Stimulated activated CD4-positive, alpha-beta T cell treated with anti-CD3 and anti-CD28 coated beads, Interleukin-4, amount 100 ng/mL, for 24 hours (primary cell): ENCODE measurements at regions not wholly inside any gene's neighbourhood (a gene's known extent, or its start where the extent isn't known, plus 50 kb on each side); places are given as distances from the start of the nearest gene placed in this dataset.

Experiments
- DNase-seq: peaks from one replicate; pipeline ENCODE4 v3.0.0-alpha.2; 2020

DNA sequence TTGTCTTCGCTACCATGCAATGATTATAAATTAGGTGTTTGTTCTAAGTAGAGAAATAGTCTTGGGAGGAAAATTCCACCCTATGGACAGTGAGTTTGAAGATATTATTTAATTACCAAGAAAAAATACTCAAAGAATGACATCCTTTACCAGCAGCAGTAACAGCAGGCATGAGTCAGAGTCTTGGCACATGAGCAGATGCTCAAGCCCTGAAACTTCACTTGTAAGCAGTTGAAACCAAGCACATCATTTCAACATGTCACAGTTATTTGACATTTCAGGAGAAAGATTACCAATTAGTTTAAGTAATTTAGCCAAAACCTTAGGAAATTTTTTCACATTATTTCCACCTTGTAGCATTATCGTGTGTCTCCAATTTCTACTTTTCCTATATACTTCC, 99.2 kb downstream of the C12orf50 start:
- no peak for DNase-seq

DNA sequence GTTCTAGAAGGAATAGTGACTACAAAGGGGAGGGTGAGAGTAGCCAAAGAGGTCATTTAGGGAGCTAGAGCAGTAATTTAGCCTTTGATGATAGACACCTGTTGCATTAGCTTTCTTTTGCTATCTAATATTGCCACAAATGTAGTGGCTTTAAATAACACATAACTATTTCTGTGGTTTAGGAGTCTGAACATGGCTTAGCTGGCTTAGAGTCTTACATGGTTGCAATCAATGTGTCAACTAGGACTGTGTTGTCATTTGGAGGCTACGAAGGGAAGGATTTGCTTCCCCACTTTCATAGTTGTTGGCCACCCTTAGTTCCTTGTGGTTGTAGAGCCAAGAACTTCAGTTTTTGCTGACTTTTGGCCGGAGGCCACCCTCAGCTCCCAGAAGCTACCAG, 99.9 kb downstream of the C12orf50 start:
- no peak for DNase-seq

GRCh38 chr12:87928031-87928430, 101.2 kb downstream of the C12orf50 start:
- DNase-seq: no peak

DNA sequence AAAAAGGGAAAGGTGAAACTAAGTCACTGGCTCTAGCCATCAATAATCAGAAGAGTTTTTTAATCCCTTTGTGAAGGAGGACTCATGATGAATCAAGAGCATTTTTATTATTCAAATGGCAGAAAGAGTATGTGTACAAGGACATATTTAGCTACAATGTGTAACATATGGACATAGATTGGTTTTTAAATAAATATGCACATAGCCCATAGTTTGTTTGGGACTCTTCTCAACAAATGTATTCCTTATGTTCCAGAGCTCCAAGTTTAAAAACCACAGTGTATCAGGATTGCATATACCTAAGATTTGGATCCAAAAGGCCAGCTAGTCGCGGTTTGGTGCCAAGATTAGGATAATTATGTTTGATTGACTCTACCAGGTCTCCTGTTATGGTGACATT, 104.2 kb downstream of the C12orf50 start:
- no peak for DNase-seq

DNA sequence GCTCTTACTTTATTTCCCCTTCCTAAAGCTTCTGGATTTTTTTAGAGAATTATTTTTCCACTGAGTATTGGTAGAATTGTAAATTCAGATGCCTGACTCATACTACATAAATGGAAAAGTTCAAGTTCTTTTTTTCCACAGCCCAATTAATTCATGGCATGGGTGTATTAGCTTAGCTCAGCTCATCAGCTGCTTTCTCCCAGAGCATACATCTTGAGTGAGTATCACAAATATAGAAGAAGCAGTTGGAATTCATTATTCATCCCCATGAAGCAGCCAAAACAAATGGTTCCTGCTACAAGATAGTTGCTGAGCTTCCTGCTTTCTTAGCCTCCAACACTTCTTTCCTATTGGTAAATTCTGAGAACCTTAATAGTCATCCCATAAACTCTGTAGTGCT, 105.1 kb downstream of the C12orf50 start:
- no peak for DNase-seq

GRCh38 chr12:87923361-87923760, 105.8 kb downstream of the C12orf50 start:
- DNase-seq: no peak

DNA sequence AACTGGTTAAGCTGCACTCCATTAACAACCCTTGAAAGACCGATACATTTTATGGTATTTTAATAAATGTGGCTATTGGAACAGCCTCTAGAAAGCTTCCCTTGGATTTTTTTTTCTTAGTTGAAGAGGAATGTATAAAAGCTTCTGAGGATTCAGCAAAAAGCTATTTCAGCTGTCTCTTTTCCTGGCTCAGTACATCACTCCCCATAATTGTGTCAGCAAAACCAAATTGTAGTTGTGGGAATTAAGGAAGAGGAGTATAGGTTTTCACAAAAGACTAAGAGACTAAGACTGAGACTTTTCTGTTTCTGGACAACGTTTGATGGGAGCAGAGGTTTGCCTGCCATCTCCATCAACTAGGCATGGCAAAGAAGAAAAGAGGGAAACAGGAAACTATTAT, 106.5 kb downstream of the C12orf50 start:
- no peak for DNase-seq

DNA sequence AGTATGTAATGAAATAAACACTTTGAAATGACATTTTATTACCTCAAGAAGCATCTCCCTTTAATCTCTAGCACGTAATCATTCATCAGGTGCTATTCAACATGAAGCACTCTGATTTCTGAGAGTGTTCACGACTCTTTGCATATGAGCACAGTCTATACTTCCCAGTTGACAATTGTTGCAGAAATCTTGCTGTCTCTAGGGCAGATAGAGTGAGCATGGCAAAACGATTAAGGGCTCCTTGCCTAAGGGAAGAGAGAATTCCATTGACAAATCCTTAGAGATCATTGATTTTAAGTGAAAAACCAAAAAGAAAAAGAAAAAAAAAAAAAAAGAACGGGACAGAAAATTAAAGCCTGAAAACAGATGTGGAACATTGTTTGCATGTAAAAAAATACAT, 107.6 kb downstream of the C12orf50 start:
- DNase-seq: no peak

DNA sequence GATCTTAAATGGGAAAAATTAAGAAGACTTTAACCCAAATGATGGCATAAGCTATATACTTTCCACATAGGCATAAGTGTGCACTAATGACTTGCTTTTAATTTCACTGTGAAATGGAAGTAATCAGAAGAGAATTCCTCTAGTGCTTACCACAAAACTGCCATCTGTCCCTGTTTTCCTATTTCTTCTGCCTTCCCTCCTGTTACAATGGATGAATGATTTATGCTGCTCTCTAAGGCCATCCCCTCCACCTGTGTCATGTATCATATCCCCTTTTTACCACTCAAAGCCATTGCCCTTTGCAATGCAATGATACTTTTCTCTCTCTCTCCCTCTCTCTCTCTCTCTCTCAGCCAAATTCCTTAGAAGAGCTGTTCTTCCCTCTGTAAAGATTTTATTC, 109.1 kb downstream of the C12orf50 start:
- DNase-seq: no peak

DNA sequence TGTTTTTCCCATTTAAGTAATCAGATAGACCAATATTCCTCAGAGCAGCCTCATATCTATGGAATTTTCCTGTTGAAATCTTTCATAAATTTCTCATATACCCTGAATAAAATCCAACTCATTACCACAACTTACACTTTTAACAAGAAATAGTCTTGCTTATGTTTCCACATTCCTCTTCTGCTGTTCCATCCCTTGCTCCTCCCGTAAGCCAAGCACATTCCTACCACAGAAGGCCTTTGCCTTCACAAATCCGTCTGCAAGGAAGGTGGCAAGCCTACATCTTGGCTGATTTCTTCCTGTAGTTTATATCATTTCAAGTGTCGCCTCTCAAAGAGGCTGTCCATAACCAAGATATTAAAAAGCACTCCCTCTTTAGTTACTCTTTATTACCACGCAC, 127.7 kb downstream of the C12orf50 start:
- DNase-seq: no peak

GRCh38 chr12:87897662-87898061, 131.5 kb downstream of the C12orf50 start:
- DNase-seq: no peak

DNA sequence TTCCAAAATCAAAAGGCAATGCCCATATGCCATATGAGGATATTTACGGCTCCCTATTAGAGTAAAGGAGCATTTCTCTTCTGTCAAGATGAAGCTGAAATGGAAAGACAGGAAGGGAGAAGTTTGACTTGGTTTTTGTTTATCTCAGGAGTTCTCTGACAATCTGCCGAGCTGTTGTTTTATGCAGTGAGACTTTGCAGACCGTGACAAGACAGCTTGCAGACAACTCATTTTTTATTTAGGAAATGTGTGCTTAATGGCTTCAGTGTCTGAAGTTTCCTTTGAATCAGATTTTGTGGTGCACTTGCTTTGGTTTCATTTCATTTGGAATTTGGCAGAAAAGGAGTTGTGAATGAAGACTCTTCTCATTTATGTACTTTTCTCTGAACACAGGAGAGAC, 145.4 kb downstream of the C12orf50 start:
- no peak for DNase-seq

- no peak for DNase-seq
Measured at GRCh38 chr12:87879141-87879540, 150.1 kb downstream of the C12orf50 start.

DNA sequence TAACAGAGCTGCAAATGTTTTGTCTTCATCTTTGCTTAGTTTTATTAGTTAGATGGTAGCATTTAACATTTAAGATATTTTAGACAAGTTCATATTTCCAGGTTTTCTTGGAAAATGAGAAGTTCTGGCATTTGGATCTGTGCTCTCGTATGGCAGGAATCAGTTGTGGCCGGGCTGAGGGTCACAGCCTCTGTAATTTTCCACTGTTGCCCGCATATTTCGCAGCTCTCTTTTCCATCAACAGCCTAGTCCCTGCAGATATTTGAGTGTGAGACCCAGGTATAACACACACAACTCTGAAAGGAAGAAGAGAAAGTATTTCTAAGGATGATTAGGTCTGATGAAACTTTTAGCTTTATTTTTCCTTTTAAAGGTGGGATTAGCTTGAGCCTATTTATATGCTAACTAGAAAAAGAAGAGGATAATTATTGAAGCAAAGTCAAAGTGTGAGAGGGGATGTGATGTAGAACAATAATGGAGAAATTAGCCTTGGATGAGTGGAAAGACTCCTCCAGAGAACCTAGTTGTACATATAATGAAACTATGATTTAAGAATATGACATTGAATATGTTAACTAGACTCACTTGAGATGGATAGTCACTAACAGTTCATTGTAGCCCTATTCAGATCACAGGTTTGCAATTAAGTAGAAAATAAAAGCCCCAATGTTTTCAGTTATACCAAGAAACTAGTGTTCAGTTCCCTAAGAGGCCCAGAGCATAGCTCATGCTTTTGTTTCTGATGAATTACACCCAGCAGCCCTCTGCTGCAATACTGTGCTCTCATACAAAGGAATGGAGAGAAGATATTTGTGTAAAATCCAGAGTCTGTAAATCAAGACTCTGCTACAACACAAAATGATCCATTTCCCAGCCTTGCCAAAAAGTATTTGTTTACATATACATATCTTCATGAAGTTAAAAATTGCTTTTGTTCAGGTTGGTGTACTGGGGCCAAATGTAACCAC, 158.4 kb downstream of the C12orf50 start:
- DNase-seq: no peak

DNA sequence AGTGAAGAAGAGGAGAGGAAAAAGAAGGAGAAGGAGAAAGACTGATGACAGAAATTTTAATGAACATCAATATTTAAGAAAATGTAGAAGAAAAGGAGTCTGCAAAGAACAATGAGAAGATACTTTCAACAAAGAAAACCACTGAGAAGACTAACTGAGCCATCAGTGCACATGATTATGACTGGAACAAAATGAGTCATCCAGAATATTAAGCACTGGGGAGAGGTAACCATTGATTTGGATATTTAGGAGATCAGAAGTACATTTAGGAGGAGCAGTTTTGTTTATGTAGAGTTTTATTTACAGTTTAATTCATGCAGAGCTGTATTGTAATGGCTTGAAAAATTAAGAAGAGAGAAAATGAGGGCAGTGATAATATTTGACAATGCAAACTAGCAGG, 159.1 kb downstream of the C12orf50 start:
- no peak for DNase-seq

DNA sequence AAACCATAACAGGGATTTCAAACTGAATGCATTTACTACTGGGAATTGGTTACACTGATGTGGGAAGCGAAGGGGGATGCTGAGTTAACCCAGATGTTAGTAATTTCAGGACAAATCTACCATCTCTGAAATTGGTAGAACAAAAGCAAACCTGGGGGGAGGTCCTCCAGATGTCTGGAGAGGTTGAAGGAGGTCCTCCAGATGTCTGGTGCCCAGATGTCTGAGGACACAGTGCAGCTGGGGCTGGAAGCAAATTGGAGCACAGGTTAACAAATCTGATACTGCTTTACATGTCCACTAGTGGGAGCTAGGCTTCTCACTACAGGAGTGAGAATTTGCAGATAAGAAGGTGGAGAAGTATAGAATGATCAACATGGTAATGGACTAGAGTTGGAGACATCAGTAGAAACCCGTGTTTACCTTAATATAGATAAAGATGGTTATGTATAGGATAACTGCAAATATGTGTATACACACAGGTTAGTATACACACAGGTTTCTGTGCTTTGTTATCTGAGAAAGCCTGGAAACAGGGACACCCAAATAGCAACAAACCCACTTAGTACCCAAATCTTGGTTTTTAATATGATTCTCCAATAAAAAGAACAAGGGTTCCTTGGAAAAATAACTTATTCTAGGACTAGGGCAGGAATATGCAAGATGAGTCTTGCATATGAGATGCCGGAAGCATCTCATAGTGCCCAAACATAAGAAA, 162.5 kb downstream of the C12orf50 start:
- no peak for DNase-seq

- no peak for DNase-seq
Measured at GRCh38 chr12:87861791-87862190, 167.4 kb downstream of the C12orf50 start.

DNA sequence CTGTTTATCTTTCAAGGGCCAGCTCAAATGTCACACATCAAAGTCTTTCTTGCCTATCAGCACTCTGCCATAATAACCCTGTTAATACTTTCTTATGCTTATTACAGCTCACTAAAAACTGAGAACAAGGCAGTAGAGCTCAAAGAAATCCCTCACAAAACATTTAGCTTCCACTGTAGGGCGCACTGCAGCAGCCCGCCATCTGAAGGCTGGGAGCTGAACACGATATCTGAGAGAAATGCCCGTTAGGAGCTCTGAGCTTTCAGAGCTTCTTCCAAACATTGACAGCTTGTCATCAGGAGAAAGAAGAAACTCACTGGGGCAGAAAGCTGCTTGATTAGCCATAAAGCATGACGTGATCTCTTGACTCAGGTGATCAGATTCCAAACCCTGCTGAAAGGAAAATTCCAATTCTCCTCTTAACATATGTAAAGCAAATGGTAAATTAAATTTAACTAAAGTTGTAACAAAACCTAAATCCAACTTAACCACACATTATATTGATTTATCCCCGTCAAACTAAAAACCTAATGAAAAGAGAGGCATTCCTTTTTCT, 175.7 kb downstream of the C12orf50 start:
- DNase-seq: no peak

- DNase-seq: no peak
Measured at GRCh38 chr12:87849074-87849473, 180.1 kb downstream of the C12orf50 start.

- peak; percentile 5 for DNase-seq
Measured at GRCh38 chr12:87848248-87848868, 180.8 kb downstream of the C12orf50 start.

GRCh38 chr12:87847147-87847546, 182.1 kb downstream of the C12orf50 start:
- DNase-seq: no peak

- no peak for DNase-seq
Measured at GRCh38 chr12:87846045-87846444, 183.2 kb downstream of the C12orf50 start.

DNA sequence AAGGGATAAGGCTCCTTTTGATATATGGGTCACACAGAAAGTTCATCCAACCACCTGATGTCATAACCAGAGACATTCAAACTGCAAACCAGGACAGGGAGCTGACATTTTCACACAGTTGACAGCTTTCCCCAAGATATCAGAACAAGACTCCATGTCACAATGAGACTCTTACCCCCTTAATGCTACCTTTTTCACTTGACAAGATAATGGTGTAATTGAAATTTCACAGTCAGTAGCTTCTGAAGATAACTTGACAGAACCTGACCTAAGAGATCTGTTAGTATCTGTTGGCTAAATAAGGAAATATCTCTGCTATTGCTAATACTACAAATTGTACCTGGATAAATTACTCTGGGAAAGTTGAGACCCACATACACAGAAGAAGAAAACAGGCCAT, 187.3 kb downstream of the C12orf50 start:
- no peak for DNase-seq
